Fibroblast of skin of scalp (primary cell): ENCODE measurements at regions not wholly inside any gene's neighbourhood (a gene's known extent, or its start where the extent isn't known, plus 50 kb on each side); places are given as distances from the start of the nearest gene placed in this dataset.
"Not testable (repeated sequence)": the region's sequence is repeated elsewhere in the genome, so short reads cannot be mapped to it uniquely, and the experiment has no call there.

Experiments used
- DNase-seq: peaks from one replicate; pipeline ENCODE4 v3.0.0-alpha.2; 2013

DNA sequence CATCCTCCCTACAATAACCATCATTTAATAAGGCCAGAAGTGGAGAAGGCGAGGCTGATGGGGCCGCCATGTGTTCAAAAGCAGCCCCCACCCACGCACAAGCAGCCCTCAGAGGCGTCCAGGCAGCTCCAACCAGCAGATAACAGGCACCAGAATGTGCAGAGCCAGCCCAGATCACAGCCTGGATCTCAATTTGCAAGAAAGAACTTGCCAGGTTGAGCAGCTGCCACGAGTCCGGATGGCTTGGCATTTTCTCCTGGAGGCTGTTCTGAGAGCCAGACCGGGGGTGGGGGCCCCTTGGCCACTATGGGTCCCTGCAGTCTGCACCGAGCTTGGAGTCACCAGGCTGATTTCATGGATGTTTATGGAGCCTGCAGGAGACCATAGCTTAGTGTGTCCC, 338.1 kb downstream of the PREX1 start:
- DNase-seq, result no peak

- no peak for DNase-seq
Observed at GRCh38 chr20:48489046-48489463, 338.7 kb downstream of the PREX1 start.

GRCh38 chr20:48488334-48489034, 339.3 kb downstream of the PREX1 start:
- not testable (repeated sequence) for DNase-seq

GRCh38 chr20:48486065-48486464, 341.7 kb downstream of the PREX1 start:
- DNase-seq, result no peak

- not testable (repeated sequence) for DNase-seq
Observed at GRCh38 chr20:48485153-48485552, 342.6 kb downstream of the PREX1 start.

DNA sequence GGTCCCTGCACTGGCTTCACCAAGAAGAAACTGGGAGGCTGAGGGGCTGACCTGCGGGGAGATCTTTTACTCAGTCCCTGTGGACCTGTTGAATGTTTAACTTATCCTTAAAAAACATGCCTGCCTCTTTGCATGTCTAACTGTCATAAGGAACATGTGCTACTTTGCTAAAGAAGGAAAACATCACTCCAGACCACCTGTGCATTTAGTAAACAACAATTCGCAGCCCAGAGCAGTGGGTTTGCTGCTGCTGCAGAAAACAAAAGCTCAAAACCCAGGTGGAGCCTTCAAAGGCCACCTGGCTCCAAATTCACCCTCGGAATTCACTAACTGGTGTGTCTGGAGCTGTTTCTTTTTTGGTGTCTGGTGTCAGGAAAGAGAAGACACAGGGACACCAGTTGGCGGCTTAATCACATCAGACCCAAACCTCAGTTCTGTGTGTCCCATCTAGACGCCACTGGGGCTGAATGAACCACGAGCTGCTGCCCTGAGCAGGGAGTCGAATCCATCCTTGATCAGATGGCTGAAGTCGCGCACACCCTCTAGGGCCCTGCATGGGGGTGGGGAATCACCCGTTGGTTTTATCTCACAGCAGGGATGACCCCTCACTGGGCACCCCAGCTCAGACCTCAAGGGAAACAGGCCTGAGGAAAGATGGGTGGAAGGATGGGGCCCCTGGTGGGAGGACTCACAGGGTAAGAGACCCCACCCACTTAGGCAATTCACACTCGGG, 344.3 kb downstream of the PREX1 start:
- no peak for DNase-seq

- DNase-seq, result no peak
Observed at GRCh38 chr20:48482790-48483189, 345.0 kb downstream of the PREX1 start.

DNA sequence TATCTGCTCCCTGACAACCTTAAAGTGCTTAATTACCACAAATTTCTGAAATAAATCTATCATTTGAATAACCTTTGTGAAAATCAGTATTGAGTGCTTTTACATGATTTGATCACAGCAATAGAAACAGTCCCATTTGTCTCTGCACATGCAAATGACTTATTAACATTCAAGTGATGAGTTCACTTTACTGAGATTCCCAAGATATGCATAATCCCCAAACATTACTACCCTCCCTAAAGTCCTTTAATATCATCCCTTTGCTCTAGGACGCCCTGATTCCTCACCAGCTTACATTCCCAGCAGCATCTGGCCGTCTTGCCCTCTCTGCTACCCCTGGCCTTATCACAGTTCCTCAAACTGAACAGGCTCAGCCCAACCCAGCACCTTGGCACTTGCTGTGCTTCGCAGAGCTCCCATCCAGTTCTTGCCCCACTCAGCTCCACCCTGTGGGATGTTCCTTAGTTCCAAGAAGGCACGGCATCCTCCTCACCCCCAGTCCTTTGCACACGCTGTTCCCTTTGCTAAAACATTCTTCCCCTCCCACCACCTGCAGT, 347.5 kb downstream of the PREX1 start:
- no peak for DNase-seq

GRCh38 chr20:48478806-48479585, 348.8 kb downstream of the PREX1 start:
- no peak for DNase-seq

DNA sequence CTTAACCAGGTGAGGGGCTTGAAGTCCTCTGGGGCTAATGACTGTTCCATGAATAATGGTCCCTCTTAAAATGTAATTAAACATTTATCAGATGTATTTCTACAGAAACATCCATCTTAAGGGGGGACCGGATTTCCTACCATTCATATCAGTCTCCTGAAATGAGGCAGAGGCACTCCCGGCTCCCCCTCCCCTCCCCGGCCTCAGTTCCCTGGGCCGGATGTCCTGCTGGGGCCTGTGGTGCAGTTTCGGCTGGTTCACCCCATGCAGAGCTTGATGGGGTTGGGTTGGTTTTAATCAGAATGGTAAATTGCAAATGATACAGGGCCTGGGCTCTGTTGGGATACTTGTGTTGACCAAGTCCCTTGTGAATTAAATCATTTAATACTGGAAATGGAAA, 349.4 kb downstream of the PREX1 start:
- no peak for DNase-seq

- DNase-seq, result no peak
Observed at GRCh38 chr20:48476854-48477253, 350.9 kb downstream of the PREX1 start.

DNA sequence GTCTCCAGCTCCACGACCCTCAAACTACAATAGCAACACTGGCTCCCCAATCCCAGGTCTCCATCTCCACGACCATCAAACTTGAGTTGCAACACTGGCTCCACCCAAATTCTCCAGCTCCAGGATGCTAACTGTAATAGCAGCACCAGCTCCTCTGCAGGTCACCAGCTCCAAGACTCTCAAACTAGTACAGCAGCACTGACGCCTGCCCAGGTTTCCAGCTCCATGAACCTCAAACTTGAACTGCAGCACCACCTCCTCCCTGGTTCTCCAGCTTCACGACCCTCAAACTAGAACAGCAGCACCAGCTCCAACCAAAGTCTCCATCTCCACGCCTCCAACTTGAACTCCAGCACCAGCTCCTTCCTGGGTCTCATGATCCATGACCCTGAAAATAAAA, 353.8 kb downstream of the PREX1 start:
- no peak for DNase-seq

DNA sequence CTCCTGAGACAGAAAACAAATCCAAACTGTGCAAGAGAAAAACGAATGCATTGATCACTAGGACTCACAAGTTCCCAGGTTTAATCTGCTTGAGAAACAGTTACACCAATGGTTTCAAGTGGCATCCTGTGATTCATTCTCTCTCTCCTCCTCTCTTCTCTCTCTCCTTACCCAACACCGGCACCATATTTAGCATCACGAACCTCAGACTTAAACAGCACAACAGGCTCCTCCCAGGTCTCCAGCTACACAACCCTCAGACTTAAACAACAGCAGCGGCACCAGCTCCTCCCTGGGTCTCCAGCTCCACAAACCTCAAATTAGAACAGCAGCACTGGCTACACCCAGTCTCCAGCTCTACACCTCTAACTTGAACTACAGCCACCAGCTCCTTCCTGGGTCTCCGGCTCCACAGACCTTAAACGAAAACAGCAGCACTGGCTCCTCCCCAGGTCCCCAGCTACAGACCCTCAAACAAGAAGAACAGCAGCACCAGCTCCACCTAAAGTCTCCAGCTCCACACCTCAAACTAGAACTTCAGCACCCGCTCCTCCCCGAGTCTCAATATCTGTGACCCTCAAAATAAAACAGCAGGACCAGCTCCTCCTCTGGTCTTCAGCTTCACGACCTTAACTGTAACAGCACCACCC, 355.9 kb downstream of the PREX1 start:
- no peak for DNase-seq

- DNase-seq, result no peak
Observed at GRCh38 chr20:48471176-48471575, 356.6 kb downstream of the PREX1 start.

GRCh38 chr20:48470141-48470540, 357.7 kb downstream of the PREX1 start:
- DNase-seq, result no peak

- DNase-seq, result no peak
Observed at GRCh38 chr20:48469026-48469425, 358.8 kb downstream of the PREX1 start.

DNA sequence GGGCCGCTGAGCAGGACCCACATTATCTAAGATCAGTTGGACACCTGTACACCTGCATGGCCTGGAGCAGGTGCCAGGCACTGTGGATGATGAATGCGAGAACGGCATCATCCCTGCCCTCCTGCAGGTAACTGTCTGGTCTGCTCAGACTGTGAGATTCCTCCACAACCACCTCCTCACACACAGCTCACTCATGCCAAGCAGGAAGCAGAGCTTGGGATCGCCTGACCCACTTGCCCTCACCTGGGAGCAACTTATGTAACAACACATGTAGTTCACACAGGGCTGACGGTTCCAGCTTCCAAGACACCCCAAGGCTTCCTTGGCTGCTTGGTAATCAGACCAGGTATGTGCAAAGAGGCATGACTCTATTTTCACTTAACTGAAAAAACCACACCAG, 359.2 kb downstream of the PREX1 start:
- DNase-seq, result no peak

- DNase-seq, result no peak
Observed at GRCh38 chr20:48467622-48468021, 360.2 kb downstream of the PREX1 start.

- DNase-seq, result no peak
Observed at GRCh38 chr20:48465271-48465670, 362.5 kb downstream of the PREX1 start.

- peak; percentile 3 for DNase-seq
Observed at GRCh38 chr20:48463916-48464315, 363.9 kb downstream of the PREX1 start.

- DNase-seq, result no peak
Observed at GRCh38 chr20:48463096-48463720, 364.6 kb downstream of the PREX1 start.

GRCh38 chr20:48461735-48462119, 366.1 kb downstream of the PREX1 start:
- no peak for DNase-seq
